ENCODE measurements at regions not wholly inside any gene's neighbourhood (a gene's known extent, or its start where the extent isn't known, plus 50 kb on each side); places are given as distances from the start of the nearest gene placed in this dataset.

DNA sequence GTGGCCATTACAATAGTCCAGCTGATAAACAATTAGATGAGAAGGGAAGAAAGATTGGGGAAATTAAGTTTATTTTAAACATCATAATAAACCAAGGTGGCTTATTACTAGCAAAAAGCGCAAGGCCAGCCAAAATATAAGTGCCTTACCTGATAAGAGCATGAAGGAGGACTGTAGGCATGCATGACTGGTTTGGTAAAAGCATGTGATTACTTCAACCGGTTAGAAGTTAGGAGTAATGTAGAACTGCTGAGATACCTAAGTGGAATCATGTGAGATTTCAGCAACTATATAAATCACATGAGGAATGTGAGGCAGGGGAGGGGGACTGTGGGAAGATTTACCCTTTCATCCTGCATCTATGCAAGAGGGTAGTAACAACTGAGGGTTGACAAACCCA is 59.7 kb upstream of the CCDC196 start:
- no peak overlapping the region for H3K4me3 ChIP-seq (ENCODE audit: low read depth, low read length, poor library complexity, severe bottlenecking)
- no peak overlapping the region for H3K27ac ChIP-seq (ENCODE audit: low read depth, low read length, poor library complexity, severe bottlenecking)
- intact Hi-C loops (cut with micrococcal nuclease; ENCODE audit: unreplicated experiment): no loop called here
- no peak for DNase-seq (ENCODE audit: low spot score)
- CTCF ChIA-PET: no interaction called here
- BruUV-seq (replicated peaks): no TSS peak
- no peaks in the 10 kb centered on the region for H3K36me3 ChIP-seq (ENCODE audit: insufficient read depth, low read length, poor library complexity, severe bottlenecking)
- H3K4me1 ChIP-seq (ENCODE audit: insufficient read depth, low read length, poor library complexity, severe bottlenecking): no peaks in the 10 kb centered on the region
- POLR2A ChIA-PET (ENCODE audit: low non-redundant PET): no interaction called here
- H3K9me3 ChIP-seq (ENCODE audit: low read depth, low read length, poor library complexity, severe bottlenecking): no peaks in the 10 kb centered on the region
- H3K27me3 ChIP-seq (replicated peaks; ENCODE audit: insufficient read depth, low read depth, low read length, poor library complexity): no peaks in the 10 kb centered on the region
- TF ChIP-seq CTCF (conservative IDR thresholded peaks at IDR 0.05; ENCODE audit: low read depth, low read length): no peak
- TF ChIP-seq EZH2 (IDR thresholded peaks at IDR 0.05; ENCODE audit: borderline replicate concordance, low read depth, low read length, poor library complexity, severe bottlenecking): no peak

- H3K36me3 ChIP-seq (ENCODE audit: insufficient read depth, low read length, poor library complexity, severe bottlenecking): no peaks in the 10 kb centered on the region
- no peak overlapping the region for H3K4me3 ChIP-seq (ENCODE audit: low read depth, low read length, poor library complexity, severe bottlenecking)
- ChIA-PET POLR2A (ENCODE audit: low non-redundant PET) (no interaction called here), CTCF (no interaction called here)
- DNase-seq (ENCODE audit: low spot score): no peak
- no peaks in the 10 kb centered on the region for H3K4me1 ChIP-seq (ENCODE audit: insufficient read depth, low read length, poor library complexity, severe bottlenecking)
- no peaks in the 10 kb centered on the region for H3K27me3 ChIP-seq (replicated peaks; ENCODE audit: insufficient read depth, low read depth, low read length, poor library complexity)
- H3K27ac ChIP-seq (ENCODE audit: low read depth, low read length, poor library complexity, severe bottlenecking): no peak overlapping the region
- intact Hi-C loops (cut with micrococcal nuclease; ENCODE audit: unreplicated experiment): no loop called here
- BruUV-seq (replicated peaks): no TSS peak
- no peaks in the 10 kb centered on the region for H3K9me3 ChIP-seq (ENCODE audit: low read depth, low read length, poor library complexity, severe bottlenecking)
- no peak for TF ChIP-seq CTCF (conservative IDR thresholded peaks at IDR 0.05; ENCODE audit: low read depth, low read length)
- no peak for TF ChIP-seq EZH2 (IDR thresholded peaks at IDR 0.05; ENCODE audit: borderline replicate concordance, low read depth, low read length, poor library complexity, severe bottlenecking)
These were observed 53.8 kb upstream of the CCDC196 start for GRCh38 chr14:66432334-66432733.

DNA sequence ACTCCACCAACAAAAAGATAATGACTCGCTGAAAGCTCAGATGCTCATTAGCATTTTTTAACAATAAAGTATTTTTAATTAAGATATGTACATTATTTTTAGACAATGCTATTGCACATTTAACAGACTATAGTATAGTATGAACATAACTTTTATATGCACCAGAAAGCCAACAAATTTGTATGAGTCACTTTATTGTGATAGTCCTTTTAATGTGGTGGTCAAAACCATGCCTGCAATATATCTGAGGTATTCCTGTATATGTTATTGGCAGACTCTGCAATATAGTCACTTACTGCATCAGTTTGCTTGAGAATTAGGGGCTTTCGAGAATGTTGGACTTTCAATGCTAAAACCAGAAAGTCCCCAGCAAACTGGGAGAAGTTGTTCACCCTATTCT is 51.7 kb upstream of the CCDC196 start:
- H3K4me3 ChIP-seq (ENCODE audit: low read depth, low read length, poor library complexity, severe bottlenecking): no peak overlapping the region
- intact Hi-C loops (cut with micrococcal nuclease; ENCODE audit: unreplicated experiment): no loop called here
- no TSS peak for BruUV-seq (replicated peaks)
- no peaks in the 10 kb centered on the region for H3K27me3 ChIP-seq (replicated peaks; ENCODE audit: insufficient read depth, low read depth, low read length, poor library complexity)
- peaks cover 7% of the 10 kb centered on the region for H3K9me3 ChIP-seq (ENCODE audit: low read depth, low read length, poor library complexity, severe bottlenecking)
- H3K27ac ChIP-seq (ENCODE audit: low read depth, low read length, poor library complexity, severe bottlenecking): no peak overlapping the region
- ChIA-PET CTCF (no interaction called here), POLR2A (ENCODE audit: low non-redundant PET) (no interaction called here)
- no peaks in the 10 kb centered on the region for H3K36me3 ChIP-seq (ENCODE audit: insufficient read depth, low read length, poor library complexity, severe bottlenecking)
- H3K4me1 ChIP-seq (ENCODE audit: insufficient read depth, low read length, poor library complexity, severe bottlenecking): no peaks in the 10 kb centered on the region
- no peak for DNase-seq (ENCODE audit: low spot score)
- no peak for TF ChIP-seq EZH2 (IDR thresholded peaks at IDR 0.05; ENCODE audit: borderline replicate concordance, low read depth, low read length, poor library complexity, severe bottlenecking)
- TF ChIP-seq CTCF (conservative IDR thresholded peaks at IDR 0.05; ENCODE audit: low read depth, low read length): no peak
